OCI-LY1 (cell line): ENCODE measurements at regions not wholly inside any gene's neighbourhood (a gene's known extent, or its start where the extent isn't known, plus 50 kb on each side); places are given as distances from the start of the nearest gene placed in this dataset.

ENCODE experiments used
- H2AFZ ChIP-seq: fragments of 200-600 bp; sonication (generic), shearing (Covaris generic); 2 replicates; pipeline ENCODE4 v1.6.0; 2014; ENCODE audit warnings: antibody characterized with exemption, mild to moderate bottlenecking, low read length
- H3F3A ChIP-seq: fragments of 200-600 bp; sonication (generic), shearing (Covaris generic); 2 replicates; pipeline ENCODE4 v1.6.0; 2014; ENCODE audit warnings: mild to moderate bottlenecking, antibody characterized with exemption, low read length, moderate library complexity; ENCODE audit not compliant: insufficient read depth
- H3K27ac ChIP-seq: fragments of 200-600 bp; sonication (generic); 2 replicates; pipeline ENCODE4 v1.5.1; 2014; ENCODE audit warnings: low read length, mixed run types, mild to moderate bottlenecking, low read depth; ENCODE audit not compliant: poor library complexity, severe bottlenecking
- H3K27me3 ChIP-seq: fragments of 200-600 bp; sonication (generic); 2 replicates; pipeline ENCODE4 v1.6.0; 2014; ENCODE audit warnings: antibody characterized with exemption, mild to moderate bottlenecking, low read length, moderate library complexity; ENCODE audit not compliant: insufficient read depth
- H3K36me3 ChIP-seq: fragments of 200-600 bp; sonication (generic); 2 replicates; pipeline ENCODE4 v1.6.1; 2014; ENCODE audit warnings: mild to moderate bottlenecking, antibody characterized with exemption, low read length, moderate library complexity, mixed read lengths; ENCODE audit not compliant: insufficient read depth
- H3K4me1 ChIP-seq: fragments of 200-600 bp; sonication (generic); 2 replicates; pipeline ENCODE4 v1.5.1; 2014; ENCODE audit warnings: mild to moderate bottlenecking, low read length, moderate library complexity; ENCODE audit not compliant: insufficient read depth, severe bottlenecking
- H3K4me2 ChIP-seq: fragments of 200-600 bp; sonication (generic), shearing (Covaris generic); 2 replicates; pipeline ENCODE4 v1.6.1; 2014; ENCODE audit warnings: low read length
- H3K4me3 ChIP-seq: fragments of 200-600 bp; sonication (generic); 2 replicates; pipeline ENCODE4 v1.5.1; 2014; ENCODE audit warnings: low read length, low read depth, mild to moderate bottlenecking, mixed read lengths; ENCODE audit not compliant: poor library complexity, severe bottlenecking
- H3K79me2 ChIP-seq: fragments of 200-600 bp; shearing (Covaris generic); 2 replicates; pipeline ENCODE4 v1.6.1; 2016; ENCODE audit warnings: mixed run types, low read length, mixed read lengths; ENCODE audit not compliant: insufficient read depth
- H3K9ac ChIP-seq: fragments of 200-600 bp; sonication (generic), shearing (Covaris generic); 2 replicates; pipeline ENCODE4 v1.6.1; 2014; ENCODE audit warnings: mild to moderate bottlenecking, low read length, mixed read lengths
- H3K9me2 ChIP-seq: fragments of 200-600 bp; sonication (generic), shearing (Covaris generic); 2 replicates; pipeline ENCODE4 v1.6.1; 2014; ENCODE audit warnings: low read depth, mild to moderate bottlenecking, low read length, mixed read lengths
- H3K9me3 ChIP-seq: fragments of 200-600 bp; shearing (Covaris generic); 2 replicates; pipeline ENCODE4 v1.6.1; 2014; ENCODE audit warnings: low read length, mixed read lengths
- H4K20me1 ChIP-seq: fragments of 200-600 bp; sonication (generic), shearing (Covaris generic); 2 replicates; pipeline ENCODE4 v1.6.0; 2016; ENCODE audit warnings: mild to moderate bottlenecking, low read length; ENCODE audit not compliant: insufficient read depth
- CTCF ChIP-seq: fragments of 200-600 bp; sonication (generic), shearing (Covaris generic); IDR thresholded peaks from 2 replicates; pipeline ENCODE4 v1.5.1; 2017; ENCODE audit warnings: mild to moderate bottlenecking, antibody characterized with exemption, low read length, moderate library complexity, mixed read lengths
- EZH2 ChIP-seq: fragments of 200-600 bp; sonication (generic), shearing (Covaris generic); IDR thresholded peaks from 2 replicates; pipeline ENCODE4 v1.8.0; 2017; ENCODE audit warnings: borderline replicate concordance, mixed run types, mild to moderate bottlenecking, antibody characterized with exemption, low read length, moderate library complexity, mixed read lengths

- no peaks in the 10 kb centered on the region for H3K9me2 ChIP-seq
- no peaks in the 10 kb centered on the region for H4K20me1 ChIP-seq
- TF ChIP-seq CTCF (no peak), EZH2 (no peak)
- H3K4me1 ChIP-seq: no peaks in the 10 kb centered on the region
- H3K27ac ChIP-seq: no peak overlapping the region
- no peak overlapping the region for H3K4me3 ChIP-seq
- 0 out of 2 replicates have a peak, but pooled peaks cover 4% of the 10 kb centered on the region for H3K27me3 ChIP-seq
- no peaks in the 10 kb centered on the region for H3K36me3 ChIP-seq
- no peaks in the 10 kb centered on the region for H3F3A ChIP-seq
- no peak overlapping the region for H3K9ac ChIP-seq
- no peaks in the 10 kb centered on the region for H3K9me3 ChIP-seq
- H3K4me2 ChIP-seq: no peak overlapping the region
- H2AFZ ChIP-seq: no peak overlapping the region
- H3K79me2 ChIP-seq: no peaks in the 10 kb centered on the region
Observed at GRCh38 chr3:15977090-15977489, 179.3 kb upstream of the ANKRD28 start.

GRCh38 chr3:15977598-15978232, 179.9 kb upstream of the ANKRD28 start:
- H3K9me2 ChIP-seq: no peaks in the 10 kb centered on the region
- no peaks in the 10 kb centered on the region for H3F3A ChIP-seq
- no peaks in the 10 kb centered on the region for H4K20me1 ChIP-seq
- H3K4me1 ChIP-seq: no peaks in the 10 kb centered on the region
- no peaks in the 10 kb centered on the region for H3K36me3 ChIP-seq
- H3K27me3 ChIP-seq: 0 out of 2 replicates have a peak, but pooled peaks cover 4% of the 10 kb centered on the region
- no peaks in the 10 kb centered on the region for H3K9me3 ChIP-seq
- TF ChIP-seq CTCF: no peak
- no peak overlapping the region for H2AFZ ChIP-seq
- no peak overlapping the region for H3K27ac ChIP-seq
- H3K4me2 ChIP-seq: no peak overlapping the region
- H3K79me2 ChIP-seq: no peaks in the 10 kb centered on the region
- no peak overlapping the region for H3K4me3 ChIP-seq
- H3K9ac ChIP-seq: no peak overlapping the region

- H3F3A ChIP-seq: no peaks in the 10 kb centered on the region
- no peak overlapping the region for H3K27ac ChIP-seq
- no peak overlapping the region for H2AFZ ChIP-seq
- no peaks in the 10 kb centered on the region for H3K9me2 ChIP-seq
- no peaks in the 10 kb centered on the region for H3K9me3 ChIP-seq
- H3K4me2 ChIP-seq: no peak overlapping the region
- no peaks in the 10 kb centered on the region for H3K79me2 ChIP-seq
- H3K27me3 ChIP-seq: 0 out of 2 replicates have a peak, but pooled peaks cover 4% of the 10 kb centered on the region
- H3K4me3 ChIP-seq: no peak overlapping the region
- H3K9ac ChIP-seq: no peak overlapping the region
- H4K20me1 ChIP-seq: no peaks in the 10 kb centered on the region
- TF ChIP-seq CTCF (no peak), EZH2 (no peak)
- H3K36me3 ChIP-seq: no peaks in the 10 kb centered on the region
- H3K4me1 ChIP-seq: no peaks in the 10 kb centered on the region
Observed at GRCh38 chr3:15978801-15979200, 181.0 kb upstream of the ANKRD28 start.
